ENCODE measurements at regions not wholly inside any gene's neighbourhood (a gene's known extent, or its start where the extent isn't known, plus 50 kb on each side); places are given as distances from the start of the nearest gene placed in this dataset.

DNA sequence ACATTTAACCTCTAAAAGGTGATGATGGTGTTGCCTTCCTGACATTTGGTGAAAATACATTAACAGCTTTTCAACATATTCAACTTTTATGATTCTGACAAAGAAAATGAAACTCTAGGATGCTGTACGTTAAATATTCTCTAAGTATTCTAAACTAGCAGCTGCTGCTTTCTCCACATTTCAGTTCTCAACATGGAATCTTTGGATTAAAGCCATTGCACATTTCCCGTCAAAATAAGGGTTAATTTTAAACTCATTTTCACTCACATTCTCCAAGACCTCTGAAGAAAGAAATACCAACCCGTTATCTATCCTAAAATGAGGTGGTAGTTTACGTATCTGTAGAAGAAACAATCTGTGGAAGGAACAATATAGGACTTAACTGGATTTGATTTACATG lies 655.7 kb upstream of the ARPP21 start:
- no peaks in the 10 kb centered on the region for H3K36me3 ChIP-seq (ENCODE audit: low read depth)
- CTCF ChIA-PET: no interaction called here
- no peaks in the 10 kb centered on the region for H3K79me2 ChIP-seq (ENCODE audit: low read depth)
- no peaks in the 10 kb centered on the region for H4K20me1 ChIP-seq (ENCODE audit: insufficient read depth)
- H3F3A ChIP-seq (ENCODE audit: insufficient read depth, low read depth): no peaks in the 10 kb centered on the region
- H3K4me1 ChIP-seq (replicated peaks; ENCODE audit: insufficient read depth): no peaks in the 10 kb centered on the region
- no peaks in the 10 kb centered on the region for H3K27me3 ChIP-seq (ENCODE audit: insufficient read depth, low read depth)
- no peak for DNase-seq
- no peak overlapping the region for H3K4me3 ChIP-seq
- H3K4me2 ChIP-seq: no peak overlapping the region
- intact Hi-C loops (cut with micrococcal nuclease; ENCODE audit: unreplicated experiment): no loop called here
- no peak overlapping the region for H3K27ac ChIP-seq
- POLR2A ChIA-PET (ENCODE audit: unreplicated experiment): no interaction called here
- no peak overlapping the region for H2AFZ ChIP-seq
- BruUV-seq (replicated peaks): no TSS peak
- H3K9me3 ChIP-seq (ENCODE audit: insufficient read depth, low read depth): no peaks in the 10 kb centered on the region
- H3K9me2 ChIP-seq (ENCODE audit: insufficient read depth): no peaks in the 10 kb centered on the region
- TF ChIP-seq, protein P1, sequence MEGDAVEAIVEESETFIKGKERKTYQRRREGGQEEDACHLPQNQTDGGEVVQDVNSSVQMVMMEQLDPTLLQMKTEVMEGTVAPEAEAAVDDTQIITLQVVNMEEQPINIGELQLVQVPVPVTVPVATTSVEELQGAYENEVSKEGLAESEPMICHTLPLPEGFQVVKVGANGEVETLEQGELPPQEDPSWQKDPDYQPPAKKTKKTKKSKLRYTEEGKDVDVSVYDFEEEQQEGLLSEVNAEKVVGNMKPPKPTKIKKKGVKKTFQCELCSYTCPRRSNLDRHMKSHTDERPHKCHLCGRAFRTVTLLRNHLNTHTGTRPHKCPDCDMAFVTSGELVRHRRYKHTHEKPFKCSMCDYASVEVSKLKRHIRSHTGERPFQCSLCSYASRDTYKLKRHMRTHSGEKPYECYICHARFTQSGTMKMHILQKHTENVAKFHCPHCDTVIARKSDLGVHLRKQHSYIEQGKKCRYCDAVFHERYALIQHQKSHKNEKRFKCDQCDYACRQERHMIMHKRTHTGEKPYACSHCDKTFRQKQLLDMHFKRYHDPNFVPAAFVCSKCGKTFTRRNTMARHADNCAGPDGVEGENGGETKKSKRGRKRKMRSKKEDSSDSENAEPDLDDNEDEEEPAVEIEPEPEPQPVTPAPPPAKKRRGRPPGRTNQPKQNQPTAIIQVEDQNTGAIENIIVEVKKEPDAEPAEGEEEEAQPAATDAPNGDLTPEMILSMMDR (conservative IDR thresholded peaks at IDR 0.05): no peak
- no peak for TF ChIP-seq EZH2 (IDR thresholded peaks at IDR 0.05; ENCODE audit: low read depth)

DNA sequence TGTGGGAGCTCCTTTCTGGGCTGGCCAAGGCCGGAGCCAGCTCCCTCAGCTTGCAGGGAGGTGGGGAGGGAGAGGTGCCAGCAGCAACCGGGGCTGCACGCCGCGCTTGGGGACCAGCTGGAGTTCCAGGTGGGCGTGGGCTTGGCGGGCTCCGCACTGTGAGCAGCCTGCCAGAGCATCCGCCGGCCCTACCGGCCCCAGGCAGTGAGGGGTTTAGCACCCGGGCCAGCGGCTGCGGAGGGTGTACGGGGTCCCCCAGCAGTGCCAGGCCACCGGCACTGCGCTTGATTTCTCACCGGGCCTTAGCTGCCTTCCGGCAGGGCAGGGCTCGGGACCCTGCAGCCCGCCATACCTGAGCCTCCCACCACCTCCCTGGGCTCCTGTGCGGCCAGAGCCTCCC lies 651.0 kb upstream of the ARPP21 start:
- no peak overlapping the region for H3K27ac ChIP-seq
- POLR2A ChIA-PET (ENCODE audit: unreplicated experiment): no interaction called here
- H3K27me3 ChIP-seq (ENCODE audit: insufficient read depth, low read depth): no peaks in the 10 kb centered on the region

DNA sequence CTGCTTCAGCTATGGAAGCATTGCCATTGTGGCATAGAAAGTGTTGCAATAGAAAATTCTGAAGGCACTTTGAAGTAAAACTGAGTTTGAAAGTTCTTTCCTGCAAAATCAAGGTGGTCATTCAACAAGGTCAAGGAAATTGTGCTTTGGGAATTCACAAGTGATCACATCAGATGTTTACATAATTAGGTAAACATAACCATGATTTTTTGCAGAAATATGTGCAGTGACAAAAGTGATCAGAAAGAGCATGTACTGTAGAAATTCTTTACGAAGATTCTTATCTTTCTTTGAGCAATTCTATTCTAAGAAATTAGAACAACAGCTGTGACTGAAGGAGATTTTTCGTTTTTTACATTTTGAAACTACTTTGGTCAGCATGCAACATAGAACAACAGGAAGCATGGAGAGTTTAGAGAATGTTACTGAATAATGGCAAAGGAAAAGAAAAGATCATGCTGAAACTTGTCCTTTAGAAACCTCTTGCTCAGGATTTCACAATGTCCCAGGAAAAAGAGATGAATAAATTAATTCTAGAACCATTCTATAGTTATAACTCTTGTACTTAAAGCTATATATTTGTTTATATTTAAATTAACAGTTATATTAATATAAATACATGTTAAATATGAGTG lies 643.4 kb upstream of the ARPP21 start:
- Histone ChIP-seq H4K20me1 (ENCODE audit: insufficient read depth) (no peaks in the 10 kb centered on the region), H3K4me3 (no peak overlapping the region), H3K9me3 (ENCODE audit: insufficient read depth, low read depth) (no peaks in the 10 kb centered on the region), H3K4me1 (replicated peaks; ENCODE audit: insufficient read depth) (no peaks in the 10 kb centered on the region), H3K79me2 (ENCODE audit: low read depth) (no peaks in the 10 kb centered on the region), H3K9me2 (ENCODE audit: insufficient read depth) (no peaks in the 10 kb centered on the region), H3K36me3 (ENCODE audit: low read depth) (no peaks in the 10 kb centered on the region), H2AFZ (no peak overlapping the region), H3K4me2 (no peak overlapping the region), H3F3A (ENCODE audit: insufficient read depth, low read depth) (no peaks in the 10 kb centered on the region), H3K27me3 (ENCODE audit: insufficient read depth, low read depth) (no peaks in the 10 kb centered on the region), H3K27ac (no peak overlapping the region)
- TF ChIP-seq, protein P1 (conservative IDR thresholded peaks at IDR 0.05): no peak
- TF ChIP-seq EZH2 (IDR thresholded peaks at IDR 0.05; ENCODE audit: low read depth): no peak
- DNase-seq: no peak
- no TSS peak for BruUV-seq (replicated peaks)
- POLR2A ChIA-PET (ENCODE audit: unreplicated experiment): no interaction called here
- intact Hi-C loops (cut with micrococcal nuclease; ENCODE audit: unreplicated experiment): no loop called here
- CTCF ChIA-PET: no interaction called here

More for the DNA sequence above, 651.0 kb upstream of the ARPP21 start:
- Histone ChIP-seq H3K4me1 (replicated peaks; ENCODE audit: insufficient read depth) (no peaks in the 10 kb centered on the region), H2AFZ (no peak overlapping the region), H3K9me2 (ENCODE audit: insufficient read depth) (no peaks in the 10 kb centered on the region), H3K4me2 (no peak overlapping the region), H3K9me3 (ENCODE audit: insufficient read depth, low read depth) (no peaks in the 10 kb centered on the region), H3K79me2 (ENCODE audit: low read depth) (no peaks in the 10 kb centered on the region), H4K20me1 (ENCODE audit: insufficient read depth) (no peaks in the 10 kb centered on the region), H3F3A (ENCODE audit: insufficient read depth, low read depth) (no peaks in the 10 kb centered on the region), H3K36me3 (ENCODE audit: low read depth) (no peaks in the 10 kb centered on the region), H3K4me3 (no peak overlapping the region)
- intact Hi-C loops (cut with micrococcal nuclease; ENCODE audit: unreplicated experiment): no loop called here
- TF ChIP-seq, protein P1 (conservative IDR thresholded peaks at IDR 0.05): no peak
- TF ChIP-seq EZH2 (IDR thresholded peaks at IDR 0.05; ENCODE audit: low read depth): no peak
- BruUV-seq (replicated peaks): no TSS peak
- CTCF ChIA-PET: no interaction called here
- no peak for DNase-seq
